Liver (tissue), 8 donors: ENCODE measurements at regions not wholly inside any gene's neighbourhood (a gene's known extent, or its start where the extent isn't known, plus 50 kb on each side); places are given as distances from the start of the nearest gene placed in this dataset.

ENCODE experiments used
- DNase-seq: peaks from one replicate; pipeline ENCODE4 v3.0.0-alpha.2; 2017; ENCODE audit warnings: low spot score
- H3K27ac ChIP-seq, 2 donors: one replicate each; pipeline ENCODE4 v1.7.0; 2013; ENCODE audit warnings: inconsistent platforms in 2 of 2, low read length in 2 of 2, control low read depth in 1 of 2, low read depth in 1 of 2, mild to moderate bottlenecking in 1 of 2
- H3K27me3 ChIP-seq, 4 donors: one replicate each; pipeline versions ENCODE4 v1.6.1 to v1.7.0; 2013; ENCODE audit warnings: low read length in 3 of 4, inconsistent platforms in 1 of 4, mild to moderate bottlenecking in 1 of 4, moderate library complexity in 1 of 4; ENCODE audit not compliant: control insufficient read depth in 4 of 4, insufficient read depth in 4 of 4
- H3K36me3 ChIP-seq, 4 donors: one replicate each; pipeline versions ENCODE4 v1.6.1 to v1.7.0; 2013; ENCODE audit warnings: low read length in 3 of 4, mild to moderate bottlenecking in 3 of 4, low read depth in 1 of 4, moderate library complexity in 1 of 4; ENCODE audit not compliant: control insufficient read depth in 4 of 4, insufficient read depth in 3 of 4
- H3K4me1 ChIP-seq, 4 donors: one replicate each; pipeline versions ENCODE4 v1.6.1 to v1.7.0; 2013; ENCODE audit warnings: low read length in 3 of 4, mild to moderate bottlenecking in 3 of 4, moderate library complexity in 1 of 4; ENCODE audit not compliant: control insufficient read depth in 4 of 4, insufficient read depth in 4 of 4
- H3K4me3 ChIP-seq, 3 donors: one replicate each; pipeline versions ENCODE4 v1.6.1 to v1.7.0; 2013; ENCODE audit warnings: low read length in 3 of 3, control low read depth in 1 of 3, low read depth in 1 of 3, mild to moderate bottlenecking in 1 of 3
- H3K9ac ChIP-seq, 2 donors: one replicate each; pipeline ENCODE4 v1.7.0; 2013; ENCODE audit warnings: low read length in 2 of 2, mild to moderate bottlenecking in 2 of 2, moderate library complexity in 2 of 2, control low read depth in 1 of 2, low read depth in 1 of 2
- H3K9me3 ChIP-seq, 4 donors: one replicate each; pipeline versions ENCODE4 v1.6.1 to v1.7.0; 2013; ENCODE audit warnings: low read length in 3 of 4; ENCODE audit not compliant: control insufficient read depth in 4 of 4
- ATF3 ChIP-seq: IDR thresholded peaks from 2 replicates; pipeline ENCODE4 v1.6.1; 2016; ENCODE audit warnings: antibody characterized with exemption
- CTCF ChIP-seq: fragments of 150-350 bp; IDR thresholded peaks from 2 replicates; pipeline ENCODE4 v1.5.1; 2017; ENCODE audit warnings: improper control_type of control experiment, low read depth, low read length; ENCODE audit not compliant: missing input control
- EGR1 ChIP-seq, 2 donors: IDR thresholded peaks; 2 replicates each; pipeline ENCODE4 v1.6.1; 2016 to 2018; ENCODE audit warnings: antibody characterized with exemption in 2 of 2, low read depth in 2 of 2
- FOXA1 ChIP-seq: IDR thresholded peaks from 2 replicates; pipeline ENCODE4 v1.6.1; 2016; ENCODE audit warnings: antibody characterized with exemption
- FOXA2 ChIP-seq: IDR thresholded peaks from 2 replicates; pipeline ENCODE4 v1.6.1; 2016; ENCODE audit warnings: antibody characterized with exemption
- GABPA ChIP-seq, 2 donors: IDR thresholded peaks in 1 of 2; conservative IDR thresholded peaks in 1 of 2; 2 replicates each; pipeline ENCODE4 v1.6.1; 2016; ENCODE audit warnings: antibody characterized with exemption in 2 of 2, mild to moderate bottlenecking in 1 of 2, moderate library complexity in 1 of 2
- HNF4A ChIP-seq, 2 donors: conservative IDR thresholded peaks; 2 replicates each; pipeline ENCODE4 v1.6.1; 2016; ENCODE audit warnings: antibody characterized with exemption in 2 of 2, mild to moderate bottlenecking in 2 of 2
- HNF4G ChIP-seq: IDR thresholded peaks from 2 replicates; pipeline ENCODE4 v1.6.1; 2016; ENCODE audit warnings: antibody characterized with exemption
- JUND ChIP-seq, 2 donors: IDR thresholded peaks; 2 replicates each; pipeline ENCODE4 v1.6.1; 2016; ENCODE audit warnings: antibody characterized with exemption in 2 of 2
- MAX ChIP-seq: IDR thresholded peaks from 2 replicates; pipeline ENCODE4 v1.6.1; 2016; ENCODE audit warnings: antibody characterized with exemption
- NR2F2 ChIP-seq: IDR thresholded peaks from 2 replicates; pipeline ENCODE4 v1.6.1; 2016; ENCODE audit warnings: antibody characterized with exemption
- RAD21 ChIP-seq, 2 donors: IDR thresholded peaks; 2 replicates each; pipeline ENCODE4 v1.6.1; 2016; ENCODE audit warnings: antibody characterized with exemption in 2 of 2, mild to moderate bottlenecking in 2 of 2
- REST ChIP-seq: IDR thresholded peaks from 2 replicates; pipeline ENCODE4 v1.6.1; 2016; ENCODE audit warnings: antibody characterized with exemption, mild to moderate bottlenecking
- RXRA ChIP-seq, 2 donors: IDR thresholded peaks; 2 replicates each; pipeline ENCODE4 v1.6.1; 2017 to 2018; ENCODE audit warnings: antibody characterized with exemption in 2 of 2, mild to moderate bottlenecking in 1 of 2
- SP1 ChIP-seq: IDR thresholded peaks from 2 replicates; pipeline ENCODE4 v1.6.1; 2018; ENCODE audit warnings: antibody characterized with exemption, mild to moderate bottlenecking
- TAF1 ChIP-seq: conservative IDR thresholded peaks from 2 replicates; pipeline ENCODE4 v1.6.1; 2016; ENCODE audit warnings: antibody characterized with exemption, mild to moderate bottlenecking
- YY1 ChIP-seq: IDR thresholded peaks from 2 replicates; pipeline ENCODE4 v1.6.1; 2016; ENCODE audit warnings: antibody characterized with exemption, mild to moderate bottlenecking
- ZBTB33 ChIP-seq: IDR thresholded peaks from 2 replicates; pipeline ENCODE4 v1.6.1; 2016; ENCODE audit warnings: antibody characterized with exemption
- WGBS: extraction: QIAGEN DNeasy Blood & Tissue Kit; methylation state at CpG from one replicate; pipeline ENCODE4 v1.1.7; 2013; 5-methylcytosine and 5-hydroxymethylcytosine counted together
- donor health status: healthy.
- donor health status: healthy.
- donor health status: healthy.
- donor health status: healthy.
- donor health status: healthy.

- TF ChIP-seq CTCF (no peak), TAF1 (no peak)
Observed at GRCh38 chr11:95711945-95712221, 77.7 kb downstream of the FAM76B start (continued).

- no peak for TF ChIP-seq HNF4G
- TF ChIP-seq HNF4A (conservative IDR thresholded peaks at IDR 0.05) = no peak
- no peak for TF ChIP-seq FOXA1
- TF ChIP-seq EGR1 (IDR thresholded peaks at IDR 0.05; ENCODE audit: low read depth in 2 of 2) = no peak
- TF ChIP-seq SP1 = no peak
- no peak for TF ChIP-seq GABPA (IDR thresholded peaks at IDR 0.05 in 1 of 2, conservative IDR thresholded peaks at IDR 0.05 in 1 of 2)
- no peak for TF ChIP-seq RXRA (IDR thresholded peaks at IDR 0.05)
- TF ChIP-seq RAD21 (IDR thresholded peaks at IDR 0.05) = no peak
- no peak for TF ChIP-seq FOXA2
- TF ChIP-seq NR2F2 = no peak
- no peak for TF ChIP-seq CTCF
- TF ChIP-seq JUND (IDR thresholded peaks at IDR 0.05) = no peak
- no peak for TF ChIP-seq ZBTB33
- TF ChIP-seq TAF1 = no peak
- no peak for TF ChIP-seq YY1
- no peak for TF ChIP-seq REST
- TF ChIP-seq ATF3 = no peak
- TF ChIP-seq MAX = no peak
- H3K9me3 ChIP-seq = no peaks in the 10 kb centered on the region
- H3K9ac ChIP-seq = no peak overlapping the region
- no peak overlapping the region for H3K4me3 ChIP-seq
- H3K27me3 ChIP-seq = no peaks in the 10 kb centered on the region
- H3K27ac ChIP-seq = no peak overlapping the region
- no peak for DNase-seq
- no peaks in the 10 kb centered on the region for H3K36me3 ChIP-seq
- no peaks in the 10 kb centered on the region for H3K4me1 ChIP-seq
- WGBS = 76% methylated on average over 7 of the region's 7 CpGs
Observed at GRCh38 chr11:95711162-95711944, 78.2 kb downstream of the FAM76B start.
